Ovary (tissue), 3 donors: ENCODE measurements at regions not wholly inside any gene's neighbourhood (a gene's known extent, or its start where the extent isn't known, plus 50 kb on each side); places are given as distances from the start of the nearest gene placed in this dataset.

Experiments used
- CTCF ChIP-seq, 3 donors: fragments of 450-650 bp in 2 of 3; fragments of 200-600 bp in 1 of 3; IDR thresholded peaks; one replicate each; pipeline versions ENCODE4 v1.5.1 to v1.8.0; 2016 to 2022; ENCODE audit warnings: antibody characterized with exemption in 3 of 3, mild to moderate bottlenecking in 1 of 3
- EP300 ChIP-seq: sonication (generic); formaldehyde crosslinking; IDR thresholded peaks from one replicate; pipeline ENCODE4 v1.6.1; 2017; ENCODE audit warnings: antibody characterized with exemption
- POLR2A ChIP-seq: fragments of 450-650 bp; IDR thresholded peaks from one replicate; pipeline ENCODE4 v1.6.1; 2017; ENCODE audit warnings: antibody characterized with exemption, mild to moderate bottlenecking, moderate library complexity
- donor health status: DM: no; HTN: no; CAD: no.

- TF ChIP-seq CTCF (IDR thresholded peaks at IDR 0.05) (no peak), EP300 (no peak), POLR2A (no peak)
Measured at GRCh38 chr16:63171545-63171944, 1135.3 kb upstream of the CDH8 start.
